ENCODE measurements at regions not wholly inside any gene's neighbourhood (a gene's known extent, or its start where the extent isn't known, plus 50 kb on each side); places are given as distances from the start of the nearest gene placed in this dataset.

GRCh38 chr12:75951399-75952278 lies 79.9 kb downstream of the PHLDA1 start:
- POLR2A ChIA-PET, result no interaction called here
- no peak for DNase-seq
- Histone ChIP-seq H3K36me3 (replicated peaks in 1 of 2; ENCODE audit: control insufficient read depth in 1 of 2, insufficient read depth in 2 of 2, low read length in 1 of 2) (no peaks in the 10 kb centered on the region), H3K27me3 (ENCODE audit: insufficient read depth) (no peaks in the 10 kb centered on the region), H3K4me3 (ENCODE audit: low read depth in 2 of 2, low read length in 1 of 2) (no peak overlapping the region), H3K9me2 (no peaks in the 10 kb centered on the region), H3K27ac (ENCODE audit: low read depth in 2 of 2, low read length in 1 of 2) (peak overlapping the region in 1 of 2 experiments; percentile 94; a peak in 2 of 4 replicates), H3K4me1 (ENCODE audit: control insufficient read depth in 1 of 2, insufficient read depth in 2 of 2, low read depth in 1 of 2, low read length in 1 of 2) (peaks cover 2 to 15% of the 10 kb centered on the region in 2 experiments), H3K4me2 (no peak overlapping the region), H3K9me3 (no peaks in the 10 kb centered on the region), H2AFZ (ENCODE audit: low read depth) (no peak overlapping the region), H3F3A (replicated peaks; ENCODE audit: insufficient read depth) (peaks cover 17% of the 10 kb centered on the region), H4K20me1 (ENCODE audit: insufficient read depth) (no peaks in the 10 kb centered on the region), H3K9ac (no peak overlapping the region), H3K79me2 (ENCODE audit: insufficient read depth) (no peaks in the 10 kb centered on the region)
- CTCF ChIA-PET, result no interaction called here
- no peak for TF ChIP-seq NRF1 (IDR thresholded peaks at IDR 0.05; ENCODE audit: low read depth, low read length)
- TF ChIP-seq USF1 (IDR thresholded peaks at IDR 0.05; ENCODE audit: borderline replicate concordance, low read depth), result no peak
- no peak for TF ChIP-seq TCF12 (IDR thresholded peaks at IDR 0.05)
- TF ChIP-seq IRF3 (IDR thresholded peaks at IDR 0.05; ENCODE audit: low read depth, low read length), result no peak
- WGBS (ENCODE audit: low lambda C conversion rate), result 87% methylated on average over 4 of the region's 4 CpGs

- no peaks in the 10 kb centered on the region for H3K9me3 ChIP-seq
- ChIA-PET CTCF (interaction anchor here (0.9 kb wide), 1 partner anchor 12 kb away, joined by 3 read pairs; no protein-coding TSS in a partner anchor), POLR2A (no interaction called here)
- H4K20me1 ChIP-seq (ENCODE audit: insufficient read depth), result no peaks in the 10 kb centered on the region
- no peaks in the 10 kb centered on the region for H3K27me3 ChIP-seq (ENCODE audit: insufficient read depth)
- H3F3A ChIP-seq (replicated peaks; ENCODE audit: insufficient read depth), result peaks cover 31% of the 10 kb centered on the region
- no peak overlapping the region for H3K27ac ChIP-seq (ENCODE audit: low read depth in 2 of 2, low read length in 1 of 2)
- H3K4me2 ChIP-seq, result no peak overlapping the region
- 98% methylated on average over 4 of the region's 4 CpGs for WGBS (ENCODE audit: low lambda C conversion rate)
- H3K9me2 ChIP-seq, result no peaks in the 10 kb centered on the region
- no peak for DNase-seq
- no peak overlapping the region for H3K4me3 ChIP-seq (ENCODE audit: low read depth in 2 of 2, low read length in 1 of 2)
- H3K4me1 ChIP-seq (ENCODE audit: control insufficient read depth in 1 of 2, insufficient read depth in 2 of 2, low read depth in 1 of 2, low read length in 1 of 2), result peaks cover 0 to 5% of the 10 kb centered on the region in 2 experiments; a peak in 1 of 4 replicates
- H3K79me2 ChIP-seq (ENCODE audit: insufficient read depth), result no peaks in the 10 kb centered on the region
- H3K36me3 ChIP-seq (replicated peaks in 1 of 2; ENCODE audit: control insufficient read depth in 1 of 2, insufficient read depth in 2 of 2, low read length in 1 of 2), result no peaks in the 10 kb centered on the region
- H2AFZ ChIP-seq (ENCODE audit: low read depth), result no peak overlapping the region
- H3K9ac ChIP-seq, result no peak overlapping the region
- TF ChIP-seq TEAD4 (IDR thresholded peaks at IDR 0.05; ENCODE audit: borderline replicate concordance, insufficient read depth) (no peak), EP300 (IDR thresholded peaks at IDR 0.05; ENCODE audit: borderline replicate concordance in 1 of 2, low read depth in 1 of 2, low read length in 1 of 2) (no peak), PBX3 (IDR thresholded peaks at IDR 0.05) (no peak), ELF1 (IDR thresholded peaks at IDR 0.05) (no peak), USF2 (IDR thresholded peaks at IDR 0.05; ENCODE audit: borderline replicate concordance, low read depth, low read length) (no peak), FOSL2 (IDR thresholded peaks at IDR 0.05; ENCODE audit: borderline replicate concordance, low read depth) (no peak), RCOR1 (IDR thresholded peaks at IDR 0.05; ENCODE audit: low read length) (no peak), TCF12 (IDR thresholded peaks at IDR 0.05) (no peak), RFX5 (IDR thresholded peaks at IDR 0.05; ENCODE audit: low read length) (no peak), GABPA (IDR thresholded peaks at IDR 0.05; ENCODE audit: low read depth) (no peak), FOXJ3 (CRISPR knock-in tag; IDR thresholded peaks at IDR 0.05) (no peak), POLR2AphosphoS5 (IDR thresholded peaks at IDR 0.05; ENCODE audit: low read depth, low read length) (no peak), SMC3 (IDR thresholded peaks at IDR 0.05; ENCODE audit: low read depth, low read length) (no peak), YY1 (IDR thresholded peaks at IDR 0.05; ENCODE audit: low read depth) (no peak), IRF3 (IDR thresholded peaks at IDR 0.05; ENCODE audit: low read depth, low read length) (no peak)
These were observed 84.3 kb downstream of the PHLDA1 start for GRCh38 chr12:75947156-75947723.
